ENCODE measurements at regions not wholly inside any gene's neighbourhood (a gene's known extent, or its start where the extent isn't known, plus 50 kb on each side); places are given as distances from the start of the nearest gene placed in this dataset.

DNA sequence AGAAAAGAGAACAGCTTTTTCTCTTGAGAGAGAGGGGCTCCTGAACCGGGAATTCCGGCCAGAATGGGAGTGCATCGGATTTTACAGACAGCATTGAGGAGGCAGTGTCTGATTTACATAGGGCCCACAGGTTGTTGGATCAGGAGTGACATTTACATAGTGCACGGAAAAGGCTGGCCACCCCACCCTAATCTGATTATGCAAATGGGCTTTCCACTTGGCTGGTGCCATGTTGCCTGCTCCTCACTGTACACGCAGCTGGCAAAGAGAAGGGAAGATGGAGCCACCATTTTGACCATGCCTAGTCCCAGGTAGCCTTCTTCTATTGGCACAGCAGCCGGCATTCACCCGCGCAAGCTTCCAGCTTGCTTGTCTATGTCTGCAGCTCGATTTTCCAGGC, 77.5 kb upstream of the FAM171A1 start:
- TF ChIP-seq JUND (IDR thresholded peaks at IDR 0.05), result no peak
- TF ChIP-seq, protein P1, sequence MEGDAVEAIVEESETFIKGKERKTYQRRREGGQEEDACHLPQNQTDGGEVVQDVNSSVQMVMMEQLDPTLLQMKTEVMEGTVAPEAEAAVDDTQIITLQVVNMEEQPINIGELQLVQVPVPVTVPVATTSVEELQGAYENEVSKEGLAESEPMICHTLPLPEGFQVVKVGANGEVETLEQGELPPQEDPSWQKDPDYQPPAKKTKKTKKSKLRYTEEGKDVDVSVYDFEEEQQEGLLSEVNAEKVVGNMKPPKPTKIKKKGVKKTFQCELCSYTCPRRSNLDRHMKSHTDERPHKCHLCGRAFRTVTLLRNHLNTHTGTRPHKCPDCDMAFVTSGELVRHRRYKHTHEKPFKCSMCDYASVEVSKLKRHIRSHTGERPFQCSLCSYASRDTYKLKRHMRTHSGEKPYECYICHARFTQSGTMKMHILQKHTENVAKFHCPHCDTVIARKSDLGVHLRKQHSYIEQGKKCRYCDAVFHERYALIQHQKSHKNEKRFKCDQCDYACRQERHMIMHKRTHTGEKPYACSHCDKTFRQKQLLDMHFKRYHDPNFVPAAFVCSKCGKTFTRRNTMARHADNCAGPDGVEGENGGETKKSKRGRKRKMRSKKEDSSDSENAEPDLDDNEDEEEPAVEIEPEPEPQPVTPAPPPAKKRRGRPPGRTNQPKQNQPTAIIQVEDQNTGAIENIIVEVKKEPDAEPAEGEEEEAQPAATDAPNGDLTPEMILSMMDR (IDR thresholded peaks at IDR 0.05), result no peak
- TF ChIP-seq CHD2 (IDR thresholded peaks at IDR 0.05; ENCODE audit: low read length, partially characterized antibody), result no peak
- TF ChIP-seq RAD21 (IDR thresholded peaks at IDR 0.05; ENCODE audit: low read length), result no peak

All from SK-N-SH (cell line).